22Rv1 (cell line): ENCODE measurements at regions not wholly inside any gene's neighbourhood (a gene's known extent, or its start where the extent isn't known, plus 50 kb on each side); places are given as distances from the start of the nearest gene placed in this dataset.

Experiments
- H3K27ac ChIP-seq: fragments of 450-650 bp; 2 replicates; pipeline ENCODE4 v1.5.1; 2017
- ZFX ChIP-seq: fragments of 450-650 bp; IDR thresholded peaks from 2 replicates; pipeline ENCODE4 v1.6.1; 2017; ENCODE audit warnings: antibody characterized with exemption, borderline replicate concordance
- TF ChIP-seq, protein P1 (sequence below): fragments of 450-650 bp; IDR thresholded peaks from 2 replicates; pipeline ENCODE4 v1.5.1; 2017; ENCODE audit warnings: mild to moderate bottlenecking

DNA sequence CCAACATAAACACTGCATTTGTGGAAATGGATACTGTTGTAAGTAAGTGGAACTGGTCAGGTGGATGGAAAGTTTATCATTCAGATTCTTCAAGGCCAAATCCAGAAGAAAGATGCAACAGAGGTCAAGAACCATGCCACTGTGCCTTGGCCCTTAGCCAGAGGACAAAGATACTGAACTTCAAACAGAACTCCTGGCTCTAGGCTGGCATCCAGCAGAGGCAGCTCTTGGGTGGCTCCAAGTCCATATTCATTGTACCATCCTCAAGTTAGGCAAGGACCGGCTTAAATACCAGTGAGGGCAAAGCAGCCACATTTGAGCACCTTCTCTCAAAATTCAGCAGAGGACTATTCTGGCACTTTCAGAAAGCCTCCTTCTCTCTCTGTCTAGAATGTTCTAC, 53.2 kb downstream of the DNAAF9 start:
- H3K27ac ChIP-seq, result no peak overlapping the region
- no peak for TF ChIP-seq ZFX
- TF ChIP-seq, protein P1, sequence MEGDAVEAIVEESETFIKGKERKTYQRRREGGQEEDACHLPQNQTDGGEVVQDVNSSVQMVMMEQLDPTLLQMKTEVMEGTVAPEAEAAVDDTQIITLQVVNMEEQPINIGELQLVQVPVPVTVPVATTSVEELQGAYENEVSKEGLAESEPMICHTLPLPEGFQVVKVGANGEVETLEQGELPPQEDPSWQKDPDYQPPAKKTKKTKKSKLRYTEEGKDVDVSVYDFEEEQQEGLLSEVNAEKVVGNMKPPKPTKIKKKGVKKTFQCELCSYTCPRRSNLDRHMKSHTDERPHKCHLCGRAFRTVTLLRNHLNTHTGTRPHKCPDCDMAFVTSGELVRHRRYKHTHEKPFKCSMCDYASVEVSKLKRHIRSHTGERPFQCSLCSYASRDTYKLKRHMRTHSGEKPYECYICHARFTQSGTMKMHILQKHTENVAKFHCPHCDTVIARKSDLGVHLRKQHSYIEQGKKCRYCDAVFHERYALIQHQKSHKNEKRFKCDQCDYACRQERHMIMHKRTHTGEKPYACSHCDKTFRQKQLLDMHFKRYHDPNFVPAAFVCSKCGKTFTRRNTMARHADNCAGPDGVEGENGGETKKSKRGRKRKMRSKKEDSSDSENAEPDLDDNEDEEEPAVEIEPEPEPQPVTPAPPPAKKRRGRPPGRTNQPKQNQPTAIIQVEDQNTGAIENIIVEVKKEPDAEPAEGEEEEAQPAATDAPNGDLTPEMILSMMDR, result no peak

DNA sequence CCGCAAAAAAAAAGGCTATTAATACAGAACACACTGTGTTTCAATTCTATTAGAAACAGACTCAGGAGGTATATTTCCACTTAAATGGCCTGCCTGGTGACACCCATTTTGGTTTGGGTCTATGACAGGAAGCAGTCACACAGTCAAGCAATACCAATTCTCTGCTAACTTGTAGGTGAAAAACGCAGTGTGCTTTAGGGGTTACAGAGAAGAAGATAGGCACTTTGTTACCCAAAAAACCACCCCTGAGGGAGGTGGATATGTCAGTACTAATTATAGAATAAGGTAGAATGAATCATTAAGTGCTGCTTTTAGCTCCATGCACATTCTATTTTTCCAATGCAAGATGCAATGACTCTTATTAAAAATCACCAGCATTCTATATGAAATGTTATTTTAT, 53.8 kb downstream of the DNAAF9 start:
- no peak overlapping the region for H3K27ac ChIP-seq
- TF ChIP-seq ZFX, result no peak

DNA sequence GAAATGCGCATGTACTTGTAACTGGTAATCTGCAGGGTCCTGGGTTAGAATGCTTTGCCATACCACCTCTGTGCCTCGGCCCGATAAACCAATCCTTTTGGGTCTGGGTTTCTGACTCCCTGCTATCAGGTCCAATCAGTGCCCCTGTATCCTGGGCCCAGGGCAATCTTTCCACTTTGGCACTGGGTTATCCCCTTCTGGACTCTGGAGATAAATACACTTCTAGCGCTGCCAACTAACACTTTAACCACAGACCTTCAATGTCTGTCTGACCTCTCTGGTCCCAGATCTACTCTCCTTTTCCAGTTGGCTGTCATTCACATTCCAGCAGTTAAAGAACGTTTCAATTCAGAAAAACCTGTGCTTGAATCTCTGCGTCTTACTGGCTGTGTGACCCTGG, 55.3 kb downstream of the DNAAF9 start:
- H3K27ac ChIP-seq, result no peak overlapping the region
- TF ChIP-seq ZFX, result no peak
- TF ChIP-seq, protein P1, result no peak

DNA sequence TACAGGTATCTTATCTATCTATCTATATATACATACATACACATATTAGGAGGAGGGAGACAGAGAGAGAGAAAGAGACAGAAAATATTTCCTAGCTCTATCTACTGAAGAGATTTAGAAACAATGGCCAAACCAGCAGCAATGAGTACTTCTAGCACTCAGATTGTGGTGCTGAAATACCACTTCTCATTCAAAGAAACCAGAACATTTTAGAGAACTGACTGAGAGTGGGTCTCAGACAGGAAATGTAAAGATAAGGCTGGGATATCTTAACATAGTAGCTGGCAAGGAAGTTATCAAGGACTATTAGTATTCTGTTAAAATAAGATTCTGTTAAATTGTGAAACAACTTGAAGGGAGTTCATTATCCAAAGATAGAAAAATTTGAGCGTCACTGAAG, 57.0 kb downstream of the DNAAF9 start:
- TF ChIP-seq, protein P1, result no peak
- TF ChIP-seq ZFX, result no peak
- no peak overlapping the region for H3K27ac ChIP-seq

DNA sequence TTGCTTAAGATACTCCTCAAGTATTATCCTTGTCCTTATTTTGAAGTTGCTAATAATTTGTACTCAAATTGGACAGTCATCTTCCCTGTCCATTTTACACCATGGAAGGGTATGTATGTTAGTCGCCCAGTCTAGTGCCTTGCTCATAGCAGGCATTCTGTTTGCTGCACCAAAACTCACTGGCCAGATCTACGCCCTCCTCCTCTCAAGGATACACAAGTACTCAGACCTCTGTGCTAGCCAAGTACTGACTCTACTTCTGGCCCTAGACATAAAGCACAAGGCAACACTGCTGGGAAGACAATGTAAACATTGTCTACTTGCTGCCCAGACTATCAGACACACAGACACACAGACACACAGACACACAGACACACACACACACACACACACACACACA, 57.7 kb downstream of the DNAAF9 start:
- no peak overlapping the region for H3K27ac ChIP-seq
- TF ChIP-seq, protein P1, result no peak
- TF ChIP-seq ZFX, result no peak

DNA sequence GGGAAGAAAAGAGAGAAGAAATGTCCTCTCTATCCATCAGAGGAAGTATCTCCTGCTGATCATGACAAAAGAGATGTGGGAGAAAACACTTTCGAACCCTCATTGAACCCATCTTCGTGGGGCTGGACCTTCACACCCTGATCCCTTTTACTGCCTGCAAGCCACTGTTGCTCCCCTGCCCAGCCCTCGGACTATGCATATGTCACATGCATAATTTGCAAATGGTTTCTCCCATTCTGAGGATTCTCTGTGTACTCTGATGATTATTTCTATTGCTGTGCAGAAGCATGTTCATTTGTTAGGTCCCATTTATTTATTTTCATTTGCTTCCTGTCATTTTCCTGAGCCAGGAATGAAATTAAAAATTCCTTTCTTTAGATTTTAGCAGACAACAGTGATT, 64.7 kb downstream of the DNAAF9 start:
- no peak overlapping the region for H3K27ac ChIP-seq

DNA sequence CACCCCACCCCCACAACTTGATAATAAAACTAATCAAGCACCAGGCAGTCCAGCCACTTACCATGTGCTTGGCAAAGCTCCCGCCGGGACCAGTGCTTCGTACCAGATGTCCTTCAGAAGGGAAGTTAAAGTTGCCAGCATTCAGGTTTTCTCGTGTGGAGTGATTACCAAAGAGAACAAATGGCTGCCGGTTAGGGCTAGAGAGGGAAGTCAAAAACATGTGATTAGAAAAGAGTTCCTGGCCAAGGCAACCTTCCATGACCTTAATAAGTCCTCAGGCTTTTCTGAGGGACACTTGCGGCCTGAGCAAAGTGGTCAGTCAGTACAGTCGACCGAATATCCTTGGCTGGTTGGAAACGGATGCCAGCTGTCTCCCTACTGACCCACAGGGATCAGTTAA, 67.0 kb downstream of the DNAAF9 start:
- H3K27ac ChIP-seq, result no peak overlapping the region
- TF ChIP-seq ZFX, result no peak
- TF ChIP-seq, protein P1, result no peak

More for the DNA sequence above, 64.7 kb downstream of the DNAAF9 start:
- TF ChIP-seq, protein P1, result no peak
- no peak for TF ChIP-seq ZFX

DNA sequence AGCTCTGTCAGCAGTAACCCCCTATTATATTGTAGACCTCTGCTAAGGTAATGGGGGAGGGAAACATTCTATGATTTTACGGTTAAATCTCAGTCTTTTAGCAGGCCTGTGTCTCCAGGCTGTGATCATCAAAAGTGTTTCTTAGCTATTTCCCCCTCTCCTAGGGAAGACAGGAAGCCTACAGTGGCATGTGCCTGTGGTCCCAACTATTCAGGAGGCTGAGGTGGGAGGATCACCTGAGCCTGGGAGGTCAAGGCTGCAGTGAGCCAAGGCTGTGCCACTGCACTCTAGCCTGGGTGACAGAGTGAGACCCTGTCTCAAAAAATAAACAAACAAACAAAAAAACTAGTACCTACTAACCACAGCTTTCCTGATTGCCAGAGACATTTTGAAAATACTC, 67.9 kb downstream of the DNAAF9 start:
- no peak overlapping the region for H3K27ac ChIP-seq
- no peak for TF ChIP-seq ZFX
- TF ChIP-seq, protein P1, result no peak
